ENCODE measurements at regions not wholly inside any gene's neighbourhood (a gene's known extent, or its start where the extent isn't known, plus 50 kb on each side); places are given as distances from the start of the nearest gene placed in this dataset.
"Not testable (repeated sequence)": the region's sequence is repeated elsewhere in the genome, so short reads cannot be mapped to it uniquely, and the experiment has no call there.

DNA sequence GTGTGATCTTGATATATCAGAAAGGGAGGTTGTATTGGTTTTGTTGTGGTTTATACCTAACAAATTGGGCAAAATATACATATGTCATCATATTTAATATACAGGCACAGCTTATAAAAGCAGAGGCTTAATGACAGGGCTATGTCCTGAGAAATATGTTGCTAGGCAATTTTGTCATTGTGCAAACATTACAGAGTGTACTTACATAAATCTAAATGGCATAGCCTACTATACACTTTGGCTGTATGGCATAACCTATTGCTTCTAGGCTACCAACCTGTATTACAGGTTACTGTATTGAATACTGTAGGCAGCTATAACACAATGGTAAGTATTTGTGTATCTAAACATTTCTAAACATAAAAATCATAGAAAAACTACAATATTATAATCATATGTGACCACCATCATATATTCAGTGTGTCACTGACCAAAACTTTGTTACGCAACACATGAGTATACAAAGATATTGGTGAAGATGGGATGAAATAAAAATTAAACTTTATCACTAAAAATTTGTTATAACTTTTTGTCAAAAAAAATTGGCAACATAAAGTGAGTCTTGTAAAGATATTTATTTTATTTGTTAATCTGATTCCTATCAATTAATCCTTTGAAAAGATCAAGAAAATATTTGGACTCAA lies 414.0 kb upstream of the HS3ST1 start:
- no peak for DNase-seq (ENCODE audit: low spot score)

DNA sequence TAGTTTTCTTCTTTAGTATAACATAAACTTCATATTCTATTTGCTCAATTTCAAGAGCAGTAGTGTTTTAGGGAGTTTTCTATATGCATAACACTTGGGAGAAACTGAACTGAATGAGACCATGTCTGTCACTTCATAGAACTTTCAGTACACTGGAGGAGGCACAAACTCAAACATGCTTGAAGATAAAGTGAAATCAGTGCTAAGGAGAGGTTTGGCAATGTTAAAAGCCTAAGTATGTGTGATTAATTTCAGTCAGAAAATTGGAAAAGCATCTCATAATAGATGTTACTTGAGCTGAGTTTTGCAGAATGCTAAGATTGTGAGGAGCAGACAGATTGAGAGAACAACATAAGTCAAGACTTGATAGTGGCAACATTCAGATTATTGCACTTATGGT lies 411.2 kb upstream of the HS3ST1 start:
- no peak for DNase-seq (ENCODE audit: low spot score)

DNA sequence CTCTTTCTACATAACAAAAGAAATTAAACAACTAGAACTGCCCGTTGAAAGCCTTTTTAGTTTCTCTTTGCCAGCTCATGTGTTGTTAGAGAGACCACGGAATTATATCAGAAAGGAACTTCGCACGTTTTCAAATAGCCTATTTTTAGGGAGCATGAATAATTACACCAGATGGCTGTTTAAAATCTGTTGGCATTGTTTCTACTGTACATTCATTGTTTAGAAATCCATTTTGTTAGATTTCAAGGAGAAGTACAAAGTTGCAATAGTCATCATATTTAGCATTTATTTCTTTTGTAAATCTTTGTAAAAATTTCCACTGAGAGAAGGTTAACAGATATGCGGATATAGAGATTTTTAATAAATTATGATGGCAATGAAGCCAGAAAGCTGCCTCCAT lies 403.0 kb upstream of the HS3ST1 start:
- DNase-seq (ENCODE audit: low spot score) = no peak

DNA sequence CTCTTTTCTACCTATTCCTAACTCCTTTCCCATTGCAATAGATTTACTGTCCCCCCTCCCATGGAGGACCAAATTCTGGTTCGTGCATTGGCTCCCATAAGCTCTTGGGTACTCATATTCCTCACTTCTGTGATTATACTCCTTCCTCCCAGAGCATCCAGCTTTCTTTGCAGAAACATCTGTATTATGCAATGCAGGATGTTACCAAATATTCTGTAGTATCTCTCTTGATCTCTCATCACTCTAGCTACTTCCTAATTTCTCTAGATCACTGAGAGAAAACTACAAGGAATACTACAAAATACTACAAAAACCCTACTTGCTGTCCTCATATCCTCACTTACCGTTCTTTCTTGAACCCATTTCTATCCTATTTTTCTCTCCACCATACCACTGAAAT lies 395.9 kb upstream of the HS3ST1 start:
- no peak for DNase-seq (ENCODE audit: low spot score)

DNA sequence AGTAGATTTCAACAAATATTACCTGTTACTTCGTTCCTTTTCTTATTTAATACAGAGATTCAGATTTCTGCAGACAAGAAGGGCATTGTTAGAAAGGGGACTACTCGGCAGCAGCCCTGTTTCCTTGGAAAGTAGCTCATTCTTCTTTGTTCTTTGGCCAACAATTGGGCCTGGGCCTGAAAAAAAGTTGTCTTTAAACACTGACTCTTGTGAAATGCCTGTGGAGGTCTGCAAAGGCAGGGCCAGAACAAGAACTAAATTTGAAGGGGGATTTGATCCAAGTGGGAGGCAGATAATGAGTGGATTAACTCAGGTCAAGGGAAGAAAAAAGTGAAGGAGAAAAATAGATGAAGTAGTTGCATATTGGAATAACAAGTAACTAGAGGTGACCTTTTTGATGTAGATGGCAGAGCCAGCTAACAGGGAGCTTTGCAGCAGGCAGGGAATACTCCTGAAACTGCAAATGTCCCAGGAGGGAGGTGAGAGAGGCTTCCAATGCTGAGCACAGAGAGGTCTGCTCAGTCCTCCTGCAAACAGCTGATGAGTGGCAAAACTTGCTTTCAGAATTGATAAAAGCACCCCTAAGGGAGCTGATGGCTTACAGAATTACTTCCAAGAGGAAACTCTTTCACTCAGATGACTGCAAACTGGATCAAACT lies 393.2 kb upstream of the HS3ST1 start:
- DNase-seq (ENCODE audit: low spot score) = no peak

DNA sequence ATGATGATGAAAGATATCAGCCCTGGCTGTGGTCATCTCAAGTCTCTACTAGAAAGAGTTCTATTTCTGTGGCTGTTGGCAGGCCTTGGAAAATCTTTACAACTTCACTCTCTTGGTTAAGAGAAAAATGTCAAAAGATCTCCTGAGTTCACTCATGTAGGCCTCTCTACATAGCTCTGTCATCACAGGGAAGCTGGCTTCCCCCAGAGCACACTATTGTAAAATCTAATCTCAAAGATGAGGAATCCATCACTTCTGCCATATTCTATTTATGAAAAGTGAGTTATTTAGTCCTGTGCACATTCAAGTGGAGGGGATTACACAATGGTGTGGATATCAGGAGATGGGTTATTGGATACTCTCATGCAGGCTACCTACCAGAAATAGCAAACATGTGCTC lies 388.4 kb upstream of the HS3ST1 start:
- DNase-seq (ENCODE audit: low spot score) = no peak

DNA sequence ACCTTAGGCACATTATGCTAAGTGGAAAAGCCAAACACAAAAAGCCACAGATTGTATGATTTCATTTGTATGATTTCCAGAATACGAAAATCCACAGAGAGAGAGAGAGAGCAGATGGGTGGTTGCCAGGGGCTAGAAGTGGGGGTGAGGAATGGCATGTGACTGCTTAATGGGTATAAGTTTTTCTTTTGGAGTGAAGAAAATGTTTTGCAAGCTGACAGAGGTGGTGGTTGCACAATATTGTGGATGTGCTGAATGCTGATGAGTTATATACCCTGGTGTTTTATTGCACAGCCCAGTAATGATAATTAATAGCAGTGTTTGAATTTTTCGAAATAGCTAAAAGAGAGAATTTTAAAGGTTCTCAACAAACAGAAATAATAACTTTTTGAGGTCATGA lies 386.1 kb upstream of the HS3ST1 start:
- DNase-seq (ENCODE audit: low spot score) = no peak

DNA sequence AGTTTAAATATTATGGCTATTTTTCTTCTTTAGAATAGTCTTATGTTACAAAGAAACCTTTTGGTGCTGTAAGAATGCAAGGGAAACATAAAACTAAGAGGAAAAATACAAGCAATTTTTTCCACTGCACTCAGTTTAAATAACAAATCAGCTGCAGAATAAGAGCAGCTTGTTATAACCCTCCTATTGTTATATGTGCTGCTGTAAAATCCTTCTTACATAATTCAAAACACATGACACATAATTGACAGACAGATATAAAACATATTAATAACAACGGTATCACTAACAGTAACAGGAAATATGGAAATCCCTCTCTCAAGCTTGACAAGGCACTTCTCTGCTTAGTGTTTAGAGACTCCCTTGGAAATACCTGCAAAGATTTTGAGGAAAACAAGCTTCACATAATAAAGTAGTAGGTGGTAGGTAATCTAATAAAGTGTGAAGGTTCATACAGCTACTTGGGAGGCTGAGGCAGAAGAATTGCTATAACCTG lies 385.3 kb upstream of the HS3ST1 start:
- no peak for DNase-seq (ENCODE audit: low spot score)

DNA sequence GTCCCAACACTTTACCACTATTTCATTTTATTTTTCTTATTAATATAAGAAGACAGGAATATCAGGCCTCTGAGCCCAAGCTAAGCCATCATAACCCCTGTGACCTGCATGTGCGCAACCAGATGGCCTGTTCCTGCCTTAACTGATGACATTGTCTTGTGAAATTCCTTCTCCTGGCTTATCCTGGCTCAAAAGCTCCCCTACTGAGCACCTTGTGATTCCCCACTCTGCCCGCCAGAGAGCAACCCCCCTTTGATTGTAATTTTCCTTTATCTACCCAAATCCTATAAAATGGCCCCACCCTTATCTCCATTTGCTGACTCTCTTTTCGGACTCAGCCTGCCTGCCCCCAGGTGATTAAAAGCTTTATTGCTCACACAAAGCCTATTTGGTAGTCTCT lies 382.8 kb upstream of the HS3ST1 start:
- DNase-seq (ENCODE audit: low spot score) = not testable (repeated sequence)

DNA sequence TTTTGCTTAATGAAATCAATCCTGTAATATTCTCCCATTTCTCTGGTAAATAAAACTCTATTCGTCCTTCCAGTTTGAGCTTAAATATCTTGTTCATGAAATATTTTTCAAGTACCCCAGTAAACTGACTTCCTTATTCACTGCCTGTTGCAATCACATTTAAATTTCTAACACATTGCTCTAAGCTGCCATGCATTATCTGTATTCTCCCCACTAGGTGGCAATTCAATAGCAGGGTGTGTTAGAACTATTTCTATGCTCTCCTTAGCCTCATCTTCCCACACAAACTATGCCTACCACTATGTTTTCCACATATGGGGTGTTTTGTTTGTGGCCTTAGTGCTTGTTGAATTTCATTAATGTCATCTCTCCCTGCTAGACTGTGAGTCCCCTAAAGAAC lies 377.1 kb upstream of the HS3ST1 start:
- DNase-seq (ENCODE audit: low spot score) = no peak

DNA sequence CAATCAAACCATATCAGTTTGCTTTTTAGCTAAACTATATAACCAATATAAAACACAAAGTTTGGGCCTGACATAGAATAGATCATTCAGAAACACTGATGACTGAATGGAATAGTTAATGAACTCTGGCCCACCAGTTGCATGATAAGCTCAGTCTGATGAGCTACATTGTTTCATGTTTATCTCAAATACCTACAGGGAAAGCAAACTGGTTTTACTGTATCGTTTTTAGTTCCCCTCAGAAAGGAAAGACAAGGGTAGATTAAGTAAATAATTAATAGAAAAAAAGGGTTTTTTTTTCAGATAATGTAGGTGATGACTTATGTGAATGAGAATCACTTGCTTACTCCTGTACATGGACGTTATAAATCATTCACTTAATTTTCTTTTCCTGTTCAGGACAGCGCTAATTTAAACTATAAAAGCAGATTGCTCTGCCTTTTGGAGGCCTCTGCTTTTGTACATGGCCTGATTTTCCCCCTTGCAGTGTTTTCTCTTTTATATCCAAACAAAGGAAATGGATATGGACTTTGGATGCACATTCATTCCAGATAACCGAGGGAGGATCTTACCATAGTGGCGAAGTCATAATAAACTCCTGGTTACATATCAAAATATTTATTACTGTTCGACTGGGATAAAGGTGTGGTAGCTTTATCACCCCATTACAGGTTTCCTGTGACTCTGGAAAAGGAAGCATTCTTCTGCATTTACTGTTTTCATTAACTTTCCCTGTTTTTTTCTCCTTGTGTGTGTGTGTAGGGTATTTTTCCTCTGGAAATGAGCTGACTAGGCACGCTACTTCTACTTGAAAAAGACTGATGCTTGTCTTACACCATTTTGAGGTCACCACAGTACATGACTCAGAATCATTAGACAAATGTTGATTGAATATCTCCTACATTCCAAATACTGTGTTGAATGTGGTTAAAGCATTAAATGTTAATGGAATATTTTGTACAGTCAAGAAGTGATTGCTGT lies 373.1 kb upstream of the HS3ST1 start:
- no peak for DNase-seq (ENCODE audit: low spot score)

DNA sequence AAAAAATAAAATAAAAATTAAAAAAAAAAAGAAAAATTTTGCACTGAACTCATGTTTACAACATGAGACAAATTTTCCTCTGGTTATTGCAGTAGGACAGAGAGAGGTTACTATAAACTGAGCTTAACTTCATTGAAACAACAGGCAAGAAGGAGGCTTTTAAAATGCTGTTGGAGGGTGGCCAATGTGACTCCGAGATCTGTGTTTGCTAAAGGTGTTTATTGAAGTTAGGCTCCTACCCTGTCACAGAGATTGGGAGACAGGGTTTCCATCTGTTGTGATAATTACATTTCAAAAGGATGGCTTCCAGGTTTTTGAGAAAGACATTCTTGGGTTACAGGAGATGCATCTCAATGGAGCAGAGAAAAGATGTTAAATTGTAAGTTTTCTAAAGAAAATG lies 370.5 kb upstream of the HS3ST1 start:
- no peak for DNase-seq (ENCODE audit: low spot score)

DNA sequence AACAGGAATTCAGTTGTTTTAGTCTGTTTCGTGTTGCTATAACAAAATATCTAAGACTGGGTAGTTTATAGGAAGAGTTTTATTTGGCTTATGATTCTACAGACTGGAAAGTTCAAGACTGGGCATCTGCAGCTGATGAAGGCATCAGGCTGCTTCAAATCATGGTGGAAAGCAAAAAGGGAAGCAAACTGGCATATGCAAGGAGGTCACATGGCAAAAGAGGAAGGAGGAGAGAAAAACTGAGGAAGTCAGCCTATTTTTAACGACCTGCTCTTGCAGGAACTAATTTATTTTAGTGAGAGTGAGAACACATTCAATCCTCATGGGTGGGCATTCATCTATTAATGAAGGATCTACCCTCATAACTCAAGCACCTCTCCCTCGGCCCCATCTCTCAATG lies 363.1 kb upstream of the HS3ST1 start:
- no peak for DNase-seq (ENCODE audit: low spot score)

DNA sequence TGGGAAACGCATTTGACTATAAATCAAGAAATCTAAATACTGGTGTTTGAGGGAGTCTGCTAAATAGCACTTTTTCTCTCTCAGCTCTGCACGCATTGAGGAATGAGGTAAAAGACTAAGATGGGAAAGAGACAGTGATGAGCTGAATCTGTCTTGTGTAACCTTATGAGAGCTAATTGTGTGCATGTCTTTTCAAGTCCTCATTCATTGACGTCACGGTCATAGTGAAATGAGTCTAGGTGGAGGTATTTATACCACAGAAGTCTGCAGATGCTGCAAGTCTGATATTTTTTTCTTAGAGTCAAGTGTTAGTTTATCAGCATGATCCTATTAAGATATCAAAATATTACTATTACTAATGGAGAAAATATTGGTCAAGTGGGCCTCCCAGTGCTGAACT lies 361.5 kb upstream of the HS3ST1 start:
- DNase-seq (ENCODE audit: low spot score) = no peak

DNA sequence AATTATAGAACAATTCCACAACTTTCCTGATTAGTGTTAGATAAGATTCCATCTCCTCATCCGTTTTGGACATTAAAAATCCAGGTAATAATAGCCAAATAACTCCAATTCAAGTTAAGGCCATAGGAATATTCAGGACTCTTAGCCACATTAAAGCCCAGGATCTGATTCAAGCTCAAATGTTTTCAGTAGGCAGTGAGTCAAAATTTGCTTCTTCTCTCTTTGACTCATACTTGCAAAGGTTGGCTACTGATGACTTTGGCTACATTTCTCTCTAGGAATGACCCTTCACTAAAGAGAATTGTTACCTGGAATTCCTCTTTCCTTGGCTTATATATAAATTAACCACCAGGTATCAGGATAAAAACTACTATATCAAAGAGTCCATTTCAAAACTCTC lies 354.9 kb upstream of the HS3ST1 start:
- DNase-seq (ENCODE audit: low spot score) = no peak

DNA sequence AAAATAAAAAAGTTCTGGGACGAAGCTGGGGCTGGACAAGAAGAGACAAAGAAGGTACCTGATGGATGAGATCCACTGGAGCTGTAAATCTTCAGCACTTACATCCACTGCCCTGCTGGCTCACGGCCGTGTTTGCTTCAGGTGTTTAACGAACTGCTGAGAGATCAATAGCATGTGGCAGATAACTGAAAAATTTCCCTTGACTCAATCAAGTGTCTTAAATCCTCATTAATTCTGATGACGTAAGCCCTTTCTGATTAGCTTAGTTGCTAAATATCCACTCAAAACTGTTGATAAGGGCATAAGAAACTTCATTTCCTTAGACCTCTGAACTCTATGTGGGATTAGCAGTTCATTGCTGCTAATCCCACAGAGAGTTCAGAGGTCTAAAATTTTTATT lies 354.2 kb upstream of the HS3ST1 start:
- DNase-seq (ENCODE audit: low spot score) = no peak

DNA sequence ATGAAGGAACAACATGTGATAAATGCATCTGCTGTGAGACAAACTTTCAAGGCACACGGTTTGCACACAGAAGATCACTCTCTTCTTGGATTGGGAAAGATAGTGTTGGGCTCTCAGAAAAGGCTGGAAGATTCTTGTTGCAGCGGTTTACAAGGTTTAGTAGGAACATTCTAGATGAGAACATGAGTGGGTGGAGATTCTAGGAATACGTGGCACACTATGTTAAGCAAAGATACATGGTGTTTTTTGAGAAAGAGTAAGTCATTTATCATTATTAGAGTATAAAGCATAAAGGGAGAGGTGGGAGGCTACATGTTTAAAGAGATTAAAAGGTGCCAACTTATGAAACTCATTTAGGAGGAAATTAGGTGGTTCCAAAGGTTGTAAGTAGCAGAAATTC lies 348.8 kb upstream of the HS3ST1 start:
- no peak for DNase-seq (ENCODE audit: low spot score)

DNA sequence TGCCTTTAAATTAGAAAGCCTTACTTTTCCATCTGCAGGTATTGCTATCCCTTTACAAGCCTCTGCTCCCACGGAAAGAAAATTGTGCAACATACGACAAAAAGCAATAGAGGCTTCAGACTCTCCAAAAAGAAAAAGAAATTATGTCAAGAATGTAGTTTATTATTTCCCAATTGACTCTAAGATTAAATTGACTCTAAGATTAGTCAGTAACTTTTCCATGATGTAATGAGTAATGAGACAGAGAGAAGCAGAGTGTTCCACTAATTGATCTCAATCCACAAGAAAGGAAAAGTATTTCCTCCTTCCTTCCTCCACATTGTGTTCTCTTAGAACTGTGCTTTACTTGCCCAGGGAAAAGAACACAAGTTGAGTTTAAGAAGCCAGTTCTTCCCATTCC lies 345.7 kb upstream of the HS3ST1 start:
- DNase-seq (ENCODE audit: low spot score) = no peak

DNA sequence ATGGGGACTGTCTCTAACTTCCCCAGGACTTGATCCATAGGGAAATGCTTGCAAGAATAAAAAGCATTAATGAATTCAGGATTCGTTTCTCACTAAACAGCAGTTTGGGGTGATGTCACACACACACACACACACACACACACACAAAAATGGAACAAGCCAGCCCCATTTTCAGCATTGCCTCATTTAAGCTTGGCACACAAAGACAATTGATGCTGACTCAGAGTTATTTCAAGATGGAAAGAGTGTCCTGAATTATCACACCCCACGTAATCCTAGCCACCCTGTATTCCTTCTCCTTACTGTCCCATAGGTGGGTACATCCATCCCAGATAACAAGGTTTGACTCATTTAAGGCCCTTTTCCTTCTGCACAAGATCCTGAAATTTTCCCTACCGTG lies 345.1 kb upstream of the HS3ST1 start:
- DNase-seq (ENCODE audit: low spot score) = no peak

DNA sequence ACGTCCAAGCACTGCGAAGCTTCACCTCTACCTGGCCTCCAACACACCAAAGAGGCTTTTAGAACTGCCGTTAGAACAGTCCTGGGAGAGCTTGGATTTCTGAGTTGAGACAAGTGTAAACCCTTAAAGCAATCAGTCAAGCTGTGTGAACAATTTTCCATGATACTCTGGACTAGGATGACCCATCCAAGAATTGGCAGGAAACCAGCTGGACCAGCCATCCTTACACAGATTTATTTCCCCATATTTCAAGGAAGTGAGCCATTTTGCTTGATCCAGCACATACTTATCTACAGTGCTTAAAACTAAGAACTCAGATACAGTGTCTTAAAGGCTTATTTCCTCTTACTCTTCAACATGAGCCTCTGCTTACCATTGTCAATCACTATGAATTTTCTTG lies 340.7 kb upstream of the HS3ST1 start:
- no peak for DNase-seq (ENCODE audit: low spot score)

DNA sequence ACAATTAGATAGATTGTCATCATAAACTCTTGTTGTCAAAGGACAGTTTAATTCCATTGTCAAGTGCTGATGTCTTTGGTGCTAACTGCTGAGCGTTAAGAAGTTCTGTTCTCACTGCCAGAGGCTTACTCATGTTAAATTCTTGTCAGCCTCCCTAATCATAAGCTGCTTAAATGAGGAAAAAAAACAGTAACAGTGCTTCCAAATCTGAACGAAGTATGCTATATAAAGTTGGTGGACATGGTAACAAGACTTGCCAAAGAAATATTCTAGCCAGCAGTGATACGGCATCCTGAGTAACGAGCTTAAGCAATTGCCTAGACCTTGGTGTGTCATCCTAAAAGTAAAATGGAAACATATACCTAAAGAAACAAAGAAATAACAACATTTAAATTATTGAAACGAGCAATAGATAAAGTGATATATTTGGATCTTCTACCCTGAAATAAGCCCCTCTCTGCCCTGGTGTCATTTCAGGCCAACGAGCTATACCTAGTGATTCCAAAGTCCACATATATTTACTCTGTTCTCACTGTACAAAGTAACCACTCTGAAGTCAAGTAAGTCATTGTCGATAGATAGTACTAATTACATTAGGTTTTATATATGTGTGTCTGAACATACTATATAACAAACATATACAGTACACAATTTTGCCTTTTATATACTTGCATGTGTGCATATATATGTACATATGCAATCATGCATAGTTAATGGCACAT lies 339.7 kb upstream of the HS3ST1 start:
- DNase-seq (ENCODE audit: low spot score) = no peak

DNA sequence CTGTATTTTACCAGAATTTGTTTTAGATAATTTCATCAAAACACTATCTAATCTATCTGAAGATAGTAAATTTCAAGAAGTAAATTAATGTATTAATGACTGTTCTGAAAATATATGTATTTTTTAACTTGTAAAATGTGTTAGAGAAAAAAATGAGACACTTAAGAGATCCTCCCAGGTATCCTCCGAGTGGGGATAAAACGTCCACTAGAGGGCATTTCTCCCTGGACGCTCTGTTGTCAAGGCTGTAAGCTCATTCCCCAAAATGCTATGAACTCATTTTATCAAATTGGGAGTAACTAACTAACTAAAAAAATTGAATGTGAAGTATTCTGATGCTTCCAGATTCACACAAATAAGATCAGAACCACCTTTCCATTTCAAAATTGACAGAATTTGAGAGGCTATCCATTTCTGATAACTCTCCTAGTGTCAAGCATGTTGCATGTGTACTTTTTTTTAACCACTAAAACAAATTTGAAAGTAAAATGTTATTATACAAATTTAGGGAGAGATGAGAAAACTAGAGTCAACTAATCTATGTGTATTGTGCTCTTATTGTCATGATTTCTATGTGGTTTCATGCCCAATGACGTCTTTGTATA lies 337.3 kb upstream of the HS3ST1 start:
- DNase-seq (ENCODE audit: low spot score) = no peak
